Limb (tissue), 2 donors: ENCODE measurements at regions not wholly inside any gene's neighbourhood (a gene's known extent, or its start where the extent isn't known, plus 50 kb on each side); places are given as distances from the start of the nearest gene placed in this dataset.
"Not testable (repeated sequence)": the region's sequence is repeated elsewhere in the genome, so short reads cannot be mapped to it uniquely, and the experiment has no call there.

Experiments used
- DNase-seq, 2 donors: peaks; one replicate each; pipeline ENCODE4 v3.0.0-alpha.2; 2016; ENCODE audit errors: extremely low spot score in 2 of 2

GRCh38 chr2:65613968-65614555, 181.7 kb upstream of the SPRED2 start:
- no peak for DNase-seq

GRCh38 chr2:65611488-65611887, 179.1 kb upstream of the SPRED2 start:
- DNase-seq, result no peak

- peak; percentile 52 to 58 for DNase-seq
Observed at GRCh38 chr2:65608916-65609315, 176.5 kb upstream of the SPRED2 start.

- DNase-seq, result peak; percentile 67 to 74
Observed at GRCh38 chr2:65608466-65608865, 176.1 kb upstream of the SPRED2 start.

GRCh38 chr2:65607662-65608305, 175.4 kb upstream of the SPRED2 start:
- DNase-seq, result no peak

- no peak for DNase-seq
Observed at GRCh38 chr2:65605743-65606058, 173.3 kb upstream of the SPRED2 start.

- DNase-seq, result no peak
Observed at GRCh38 chr2:65605058-65605742, 172.8 kb upstream of the SPRED2 start.

GRCh38 chr2:65604246-65604645, 171.8 kb upstream of the SPRED2 start:
- DNase-seq, result no peak

- DNase-seq, result no peak
Observed at GRCh38 chr2:65602603-65603235, 170.3 kb upstream of the SPRED2 start.

- not testable (repeated sequence) for DNase-seq
Observed at GRCh38 chr2:65600871-65601270, 168.5 kb upstream of the SPRED2 start.

GRCh38 chr2:65600351-65600750, 168.0 kb upstream of the SPRED2 start:
- DNase-seq, result not testable (repeated sequence)

- DNase-seq, result no peak
Observed at GRCh38 chr2:65599693-65600092, 167.3 kb upstream of the SPRED2 start.

- no peak for DNase-seq
Observed at GRCh38 chr2:65598996-65599395, 166.6 kb upstream of the SPRED2 start.

GRCh38 chr2:65598264-65598663, 165.9 kb upstream of the SPRED2 start:
- DNase-seq, result no peak

GRCh38 chr2:65595630-65596029, 163.2 kb upstream of the SPRED2 start:
- no peak for DNase-seq

- no peak for DNase-seq
Observed at GRCh38 chr2:65594150-65594549, 161.8 kb upstream of the SPRED2 start.

GRCh38 chr2:65589667-65590066, 157.3 kb upstream of the SPRED2 start:
- DNase-seq, result no peak

- no peak for DNase-seq
Observed at GRCh38 chr2:65587779-65588178, 155.4 kb upstream of the SPRED2 start.

GRCh38 chr2:65586516-65586915, 154.1 kb upstream of the SPRED2 start:
- no peak for DNase-seq

- DNase-seq, result no peak
Observed at GRCh38 chr2:65583061-65583460, 150.7 kb upstream of the SPRED2 start.

GRCh38 chr2:65582364-65582763, 150.0 kb upstream of the SPRED2 start:
- DNase-seq, result no peak

- DNase-seq, result no peak
Observed at GRCh38 chr2:65580824-65581223, 148.4 kb upstream of the SPRED2 start.
